Activated CD4-positive, alpha-beta T cell treated with anti-CD3 and anti-CD28 coated beads for 48 hours (primary cell): ENCODE measurements at regions not wholly inside any gene's neighbourhood (a gene's known extent, or its start where the extent isn't known, plus 50 kb on each side); places are given as distances from the start of the nearest gene placed in this dataset.
"Not testable (repeated sequence)": the region's sequence is repeated elsewhere in the genome, so short reads cannot be mapped to it uniquely, and the experiment has no call there.

Source experiments
- DNase-seq: peaks from one replicate; pipeline ENCODE4 v3.0.0-alpha.2; 2020

DNA sequence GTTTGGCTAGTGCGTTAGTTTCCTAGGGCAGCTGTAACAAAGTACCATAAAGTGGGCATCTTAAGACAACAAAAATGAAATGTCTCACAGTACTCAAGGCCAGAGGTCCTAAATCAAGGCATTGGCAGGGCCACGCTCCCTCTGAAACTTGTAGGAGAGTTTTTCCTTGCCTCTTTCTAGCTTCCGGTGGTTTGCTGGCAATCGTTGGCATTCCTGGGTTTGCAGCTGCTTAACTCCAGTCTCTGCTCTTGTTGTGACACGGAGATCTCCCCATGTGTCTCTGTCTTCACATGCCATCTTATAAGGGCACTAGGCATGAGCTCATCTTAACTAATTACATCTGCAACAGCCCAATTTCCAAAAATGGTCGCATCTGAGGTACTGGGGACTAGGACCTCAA, 362.0 kb upstream of the BOD1L1 start:
- DNase-seq = no peak

- no peak for DNase-seq
Measured at GRCh38 chr4:13990596-13991589, 363.4 kb upstream of the BOD1L1 start.

GRCh38 chr4:13992041-13992440, 364.5 kb upstream of the BOD1L1 start:
- no peak for DNase-seq

- no peak for DNase-seq
Measured at GRCh38 chr4:13992975-13993520, 365.5 kb upstream of the BOD1L1 start.

DNA sequence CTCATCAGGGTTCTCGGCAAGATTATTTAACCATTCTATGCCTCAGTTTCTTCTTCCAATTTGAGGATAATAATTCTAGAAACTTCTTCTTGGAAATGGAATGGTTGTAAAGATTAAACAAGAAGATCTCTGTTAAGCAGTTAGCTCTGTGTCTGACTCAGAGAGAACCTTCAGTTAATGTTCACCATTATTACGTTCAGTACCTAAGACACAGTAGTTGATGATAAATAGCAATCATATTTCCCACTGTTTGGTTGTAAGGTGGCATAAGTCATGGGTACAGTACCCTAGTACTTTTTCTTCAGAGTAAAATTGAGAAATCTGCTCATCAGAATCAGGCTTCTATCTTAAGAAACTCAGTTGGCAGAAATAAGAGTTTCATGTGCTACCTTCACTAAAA, 366.5 kb upstream of the BOD1L1 start:
- no peak for DNase-seq

DNA sequence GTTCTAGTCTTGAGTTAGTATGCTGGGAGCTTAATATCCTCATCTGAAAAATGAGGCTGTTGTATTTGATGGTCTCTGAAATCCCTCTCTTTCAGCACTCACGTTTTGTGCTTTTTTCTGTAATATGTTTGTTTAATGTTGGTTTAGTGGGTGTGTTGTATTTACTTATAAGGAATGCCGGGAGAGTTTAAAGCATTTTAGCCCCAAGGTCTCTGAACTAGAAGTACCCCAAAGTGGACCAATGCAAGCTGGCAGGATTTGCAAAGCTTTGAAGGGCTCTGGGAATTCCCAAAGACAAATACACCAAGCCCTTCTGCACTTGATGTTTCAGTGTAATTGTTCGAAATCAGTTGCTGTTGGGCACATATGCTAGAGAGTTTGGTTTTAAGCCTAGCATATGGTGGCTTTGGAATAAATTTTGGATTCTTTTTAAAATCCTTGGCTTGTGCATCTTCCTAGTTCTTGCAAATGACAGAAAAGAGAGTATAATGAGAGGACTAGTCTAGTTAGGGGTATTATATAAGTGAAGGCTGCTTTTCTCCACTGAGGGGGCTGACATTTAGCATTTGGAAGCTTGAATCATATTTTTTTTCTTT, 371.4 kb upstream of the BOD1L1 start:
- DNase-seq = no peak

- DNase-seq = no peak
Measured at GRCh38 chr4:14000091-14000814, 372.7 kb upstream of the BOD1L1 start.

- not testable (repeated sequence) for DNase-seq
Measured at GRCh38 chr4:14002331-14002730, 374.8 kb upstream of the BOD1L1 start.

- DNase-seq = no peak
Measured at GRCh38 chr4:14008494-14008893, 381.0 kb upstream of the BOD1L1 start.

DNA sequence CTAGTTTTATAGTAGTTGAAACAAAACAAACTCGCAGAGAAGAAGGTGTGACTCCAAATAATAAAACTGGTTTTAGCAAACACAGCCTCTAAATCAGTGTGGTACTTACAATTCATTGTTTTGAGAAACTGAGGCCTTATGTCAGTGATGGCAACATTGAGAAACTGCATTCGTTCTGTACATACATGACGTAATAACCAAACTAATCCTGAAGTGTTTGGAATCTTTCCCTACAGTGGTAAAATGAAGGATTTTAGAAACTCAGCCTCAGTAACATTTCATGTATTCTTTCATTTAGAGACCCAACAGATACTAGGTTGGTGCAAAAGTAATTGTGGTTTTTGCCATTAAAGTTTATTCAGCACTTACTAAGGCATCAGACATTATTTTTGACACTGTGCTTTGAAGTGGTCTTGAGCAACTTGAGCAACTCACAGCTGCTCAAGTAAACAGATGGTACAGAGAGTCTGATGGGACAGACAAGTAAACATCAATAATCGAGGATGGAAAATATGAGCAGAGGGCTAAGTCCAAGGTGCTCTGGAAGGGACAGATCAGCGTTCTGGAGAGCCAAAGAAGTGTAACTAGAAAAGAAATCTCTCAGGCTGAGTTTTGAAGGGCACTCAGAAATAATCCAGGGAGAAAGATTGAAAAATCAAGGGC, 390.8 kb upstream of the BOD1L1 start:
- no peak for DNase-seq

DNA sequence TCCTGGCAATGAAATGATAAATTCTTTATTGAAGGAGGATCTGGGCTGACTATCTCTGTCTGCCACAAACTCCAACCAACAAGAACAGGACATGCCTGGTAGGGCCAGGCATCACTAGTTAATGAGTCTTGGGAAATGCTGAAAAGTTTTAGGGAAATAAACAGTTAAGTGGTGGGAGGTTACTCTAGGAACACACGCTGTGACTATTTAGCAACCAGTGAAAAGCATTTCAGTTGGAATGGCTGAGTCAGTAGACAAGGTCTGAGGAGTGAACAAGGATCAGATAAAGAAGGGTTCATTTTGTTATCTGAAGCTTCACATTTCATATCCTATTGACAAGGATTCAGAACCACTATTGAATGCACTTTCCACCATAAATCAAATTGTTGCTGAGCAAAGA, 394.9 kb upstream of the BOD1L1 start:
- no peak for DNase-seq

GRCh38 chr4:14023036-14023435, 395.5 kb upstream of the BOD1L1 start:
- no peak for DNase-seq

DNA sequence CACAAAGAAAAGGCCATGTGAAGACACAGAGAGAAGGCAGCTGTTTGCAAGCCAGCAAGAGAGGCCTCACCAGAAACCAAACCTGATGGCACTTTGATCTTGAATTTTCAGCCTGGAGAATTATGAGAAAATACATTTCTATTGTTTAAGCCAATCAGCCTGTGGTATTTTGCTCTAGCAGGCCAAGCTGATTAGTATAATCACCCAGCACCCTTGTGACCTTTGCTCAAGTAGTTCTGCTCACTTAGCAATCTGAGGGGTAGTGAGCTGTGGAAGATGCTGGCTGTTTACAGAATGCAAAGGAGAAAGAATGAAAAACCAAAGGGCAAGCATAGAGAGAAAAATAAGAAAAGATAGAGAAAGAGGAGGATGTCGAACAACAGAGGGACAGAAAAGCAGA, 396.4 kb upstream of the BOD1L1 start:
- DNase-seq = no peak

GRCh38 chr4:14025111-14025510, 397.6 kb upstream of the BOD1L1 start:
- DNase-seq = no peak

DNA sequence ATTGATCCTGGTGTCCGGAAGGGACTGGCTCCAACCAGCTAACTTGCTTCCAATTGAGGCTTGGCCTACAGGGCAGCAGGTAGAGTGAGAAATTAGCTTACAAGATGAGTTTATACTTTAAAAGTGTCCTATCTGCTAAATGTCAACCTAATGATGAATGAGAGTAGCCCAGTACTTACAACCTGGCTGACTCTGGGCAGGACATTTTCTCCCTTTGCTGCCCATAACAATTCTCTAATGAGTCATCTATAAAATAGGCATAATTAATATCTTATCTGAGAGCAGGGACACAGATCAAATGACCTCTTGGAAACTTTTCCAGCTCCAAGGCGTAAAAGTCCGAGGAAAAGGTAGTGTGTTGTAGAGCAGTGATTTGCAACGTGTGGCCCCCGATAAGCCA, 398.4 kb upstream of the BOD1L1 start:
- DNase-seq = no peak

DNA sequence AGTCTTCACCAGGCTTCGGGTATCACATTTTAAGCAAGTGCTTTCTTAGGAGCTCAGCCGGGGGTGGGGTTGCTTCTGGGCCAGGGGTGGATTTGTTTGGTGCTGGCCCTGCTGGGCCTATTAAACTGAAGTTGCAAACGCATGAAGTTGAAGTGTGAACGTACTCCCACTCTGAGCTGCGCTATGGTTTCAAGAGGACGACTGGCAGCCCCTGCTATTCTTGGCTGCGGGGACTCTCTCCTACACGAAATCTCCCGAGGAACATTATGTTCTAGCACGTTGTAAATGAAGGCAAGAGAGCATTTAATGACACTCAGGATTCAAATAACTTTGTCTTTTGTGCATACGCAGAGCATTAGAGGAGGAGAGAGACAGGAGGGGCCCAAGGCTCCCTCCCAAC, 401.3 kb upstream of the BOD1L1 start:
- DNase-seq = no peak

DNA sequence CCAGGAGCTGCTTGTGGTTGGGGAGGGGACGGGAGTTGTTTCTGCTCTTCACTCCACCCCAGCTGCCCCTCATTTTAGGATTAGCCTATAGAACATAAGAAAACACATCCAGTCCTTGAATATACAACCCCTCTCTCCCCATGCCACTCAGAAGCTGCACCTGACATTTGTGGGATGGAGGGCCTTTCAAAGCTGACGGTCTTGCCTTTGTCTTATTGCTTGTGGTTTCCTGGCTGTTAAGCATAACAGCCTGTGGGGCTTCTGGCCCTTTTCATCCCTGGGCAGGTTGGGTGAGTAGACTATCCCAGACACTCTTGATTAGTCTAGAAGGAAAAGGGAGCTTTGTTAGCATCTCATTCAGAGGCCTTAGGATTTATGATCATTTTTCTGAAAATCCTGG, 407.6 kb upstream of the BOD1L1 start:
- no peak for DNase-seq

DNA sequence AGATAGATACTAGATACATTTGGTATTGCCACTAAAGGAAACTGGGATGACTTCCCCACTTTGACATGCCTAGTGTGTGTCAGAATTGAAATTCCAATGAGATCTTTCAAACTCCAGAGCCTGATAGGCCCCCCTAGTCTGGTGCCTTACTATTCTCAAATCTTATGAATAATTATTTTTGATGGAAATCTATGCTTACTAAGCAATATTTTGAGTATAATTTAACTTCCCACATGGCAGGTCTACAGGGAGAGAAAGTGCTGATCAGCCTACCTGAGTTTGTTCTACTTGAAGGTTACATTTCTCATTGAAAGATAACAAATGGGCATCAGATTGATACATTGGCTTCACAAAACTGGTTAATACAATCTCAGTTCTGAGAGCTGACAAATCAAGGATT, 415.7 kb upstream of the BOD1L1 start:
- no peak for DNase-seq

DNA sequence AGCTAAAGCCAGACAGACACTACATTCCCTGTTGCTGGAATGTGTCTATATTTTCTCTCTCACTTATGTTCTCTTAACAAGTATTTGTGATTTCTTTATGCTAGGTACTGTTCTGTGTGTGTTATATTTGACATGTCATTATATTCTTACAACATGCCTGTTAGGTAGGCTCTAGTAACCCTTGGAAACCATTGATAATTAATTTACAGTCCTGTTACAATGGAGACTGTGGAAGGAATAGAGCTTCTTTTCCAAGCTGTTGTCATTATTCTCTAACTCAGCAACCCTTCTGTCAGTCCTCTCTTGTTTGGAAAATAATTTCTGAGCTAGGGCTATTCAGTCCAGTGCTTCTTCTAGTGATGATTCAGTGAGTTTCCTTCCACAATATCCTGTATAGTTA, 419.1 kb upstream of the BOD1L1 start:
- DNase-seq = no peak

- DNase-seq = no peak
Measured at GRCh38 chr4:14047840-14048239, 420.3 kb upstream of the BOD1L1 start.

DNA sequence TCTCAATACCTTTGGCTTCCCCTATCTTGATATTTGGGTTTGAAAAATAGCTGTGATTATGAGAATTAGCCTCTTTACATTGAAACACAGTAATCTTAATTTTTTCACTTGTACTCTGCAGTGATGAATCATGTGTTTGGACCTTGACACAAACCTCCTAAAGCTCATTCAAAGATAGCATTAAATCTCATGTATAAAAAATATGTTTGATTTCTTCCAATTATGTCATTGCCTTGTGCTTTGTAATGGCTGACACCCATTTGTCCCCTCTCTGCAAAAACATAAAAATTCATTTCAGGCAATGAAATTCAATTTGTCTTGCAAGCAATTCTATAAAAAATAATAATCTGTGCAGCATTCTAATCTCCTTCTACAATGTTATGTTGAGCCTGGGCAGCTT, 422.4 kb upstream of the BOD1L1 start:
- DNase-seq = no peak

DNA sequence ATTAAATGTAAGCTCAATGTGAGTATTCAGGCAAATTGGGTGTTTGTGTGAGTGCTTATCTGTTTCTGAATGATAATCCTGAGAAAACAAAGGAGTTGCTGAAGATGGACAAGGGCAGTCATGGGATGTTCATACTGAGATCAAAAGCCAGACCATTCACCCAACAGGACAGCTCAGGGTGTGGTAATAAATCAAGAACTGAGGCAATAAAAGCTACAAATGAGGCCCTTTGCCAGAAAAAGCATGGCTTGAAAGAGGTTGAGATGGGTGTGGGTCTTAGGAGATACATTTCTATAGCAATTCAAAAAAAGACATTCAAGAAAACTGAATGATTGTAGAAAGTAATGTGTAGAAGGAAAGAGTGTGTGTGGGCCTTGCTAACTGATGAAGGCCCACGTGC, 425.8 kb upstream of the BOD1L1 start:
- no peak for DNase-seq

DNA sequence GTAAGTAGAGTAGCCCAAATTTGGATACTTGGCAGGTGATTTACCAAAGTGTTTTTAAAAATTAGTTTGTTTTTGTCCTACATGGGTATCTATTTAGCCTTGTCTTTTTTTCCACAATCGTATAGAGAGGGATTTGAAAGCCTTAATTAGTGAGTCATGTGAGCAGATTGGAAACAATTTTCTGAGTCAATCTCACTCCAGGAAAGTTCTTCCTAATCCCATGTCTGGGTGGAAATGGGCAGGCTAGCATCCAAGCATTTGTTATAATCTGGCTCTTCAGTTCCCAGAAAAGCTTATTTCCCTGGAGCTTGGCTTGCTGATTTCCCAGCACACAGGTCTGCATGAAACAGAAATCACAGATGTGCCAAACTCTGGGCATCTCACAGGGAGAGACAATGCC, 426.9 kb upstream of the BOD1L1 start:
- DNase-seq = no peak
